Lung (tissue), 11 donors: ENCODE measurements at regions not wholly inside any gene's neighbourhood (a gene's known extent, or its start where the extent isn't known, plus 50 kb on each side); places are given as distances from the start of the nearest gene placed in this dataset.

Source experiments
- ATAC-seq: fragments of 200-7000 bp; cut with Tn5 transposase; one replicate; pipeline ENCODE4 v1.9.1; 2020; ENCODE audit warnings: moderate number of reproducible peaks; ENCODE audit not compliant: insufficient read depth, low FRiP score
- DNase-seq, 3 donors: peaks; one replicate each; pipeline ENCODE4 v3.0.0-alpha.2; 2013 to 2017
- H3K27ac ChIP-seq, 2 donors: one replicate each; pipeline ENCODE4 v1.5.1; 2013; ENCODE audit warnings: mild to moderate bottlenecking in 2 of 2, moderate library complexity in 2 of 2, control low read depth in 1 of 2, inconsistent platforms in 1 of 2, low read depth in 1 of 2, low read length in 1 of 2
- H3K27me3 ChIP-seq, 3 donors: one replicate each; pipeline ENCODE4 v1.5.1; 2013; ENCODE audit warnings: low read length in 2 of 3; ENCODE audit not compliant: control insufficient read depth in 3 of 3, insufficient read depth in 3 of 3
- H3K36me3 ChIP-seq, 4 donors: one replicate each; pipeline ENCODE4 v1.5.1; 2013; ENCODE audit warnings: low read length in 4 of 4, mild to moderate bottlenecking in 1 of 4, moderate library complexity in 1 of 4; ENCODE audit not compliant: control insufficient read depth in 4 of 4, insufficient read depth in 4 of 4
- H3K4me1 ChIP-seq, 5 donors: one replicate each; pipeline ENCODE4 v1.5.1; 2013; ENCODE audit warnings: low read length in 5 of 5, mild to moderate bottlenecking in 2 of 5, moderate library complexity in 1 of 5; ENCODE audit not compliant: control insufficient read depth in 5 of 5, insufficient read depth in 5 of 5
- H3K4me3 ChIP-seq: one replicate; pipeline ENCODE4 v1.5.1; 2013; ENCODE audit warnings: mild to moderate bottlenecking, control low read depth, moderate library complexity
- H3K9ac ChIP-seq, 2 donors: one replicate each; pipeline ENCODE4 v1.5.1; 2013; ENCODE audit warnings: low read length in 2 of 2, control low read depth in 1 of 2; ENCODE audit not compliant: insufficient read depth in 1 of 2
- H3K9me3 ChIP-seq, 4 donors: one replicate each; pipeline ENCODE4 v1.5.1; 2013; ENCODE audit warnings: low read length in 3 of 4, mild to moderate bottlenecking in 1 of 4, moderate library complexity in 1 of 4; ENCODE audit not compliant: control insufficient read depth in 4 of 4, insufficient read depth in 3 of 4
- WGBS, 2 donors: extraction: QIAGEN DNeasy Blood & Tissue Kit; methylation state at CpG; one replicate each; pipeline ENCODE4 v1.1.7; 2013; 5-methylcytosine and 5-hydroxymethylcytosine counted together
- TF ChIP-seq, protein P1 (sequence below): IDR thresholded peaks from 2 replicates; pipeline ENCODE4 v1.5.1; 2012; ENCODE audit warnings: mild to moderate bottlenecking; ENCODE audit errors: control extremely low read depth, extremely low read depth
- donor health status: control.
- donor health status: control.
- donor health status: Bipolar disorder and iron deficiency.
- donor health status: healthy.
- donor health status: DM: yes; HTN: yes; CAD: no.

DNA sequence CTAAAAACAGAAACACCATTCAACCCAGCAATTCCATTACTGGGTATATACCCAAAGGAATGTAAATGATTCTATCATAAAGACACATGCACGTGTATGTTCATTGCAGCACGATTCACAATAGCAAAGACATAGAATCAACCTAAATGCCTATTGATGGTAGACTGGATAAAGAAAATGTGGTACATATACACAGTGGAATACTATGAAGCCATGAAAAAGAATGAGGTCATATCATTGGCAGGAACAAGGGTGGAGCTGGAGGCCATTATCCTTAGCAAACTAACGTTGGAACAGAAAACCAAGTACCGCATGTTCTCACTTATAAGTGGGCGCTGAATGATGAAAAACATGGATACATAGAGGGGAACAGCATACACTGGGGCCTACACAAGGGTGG lies 77.2 kb upstream of the MYOCD start:
- Histone ChIP-seq H3K4me1 (no peaks in the 10 kb centered on the region), H3K27ac (no peak overlapping the region), H3K27me3 (peaks cover 0 to 3% (median 0%) of the 10 kb centered on the region in 3 donors), H3K9me3 (peaks cover 0 to 4% (median under 1%) of the 10 kb centered on the region in 4 donors), H3K9ac (no peak overlapping the region), H3K36me3 (no peaks in the 10 kb centered on the region), H3K4me3 (no peak overlapping the region)
- no peak for ATAC-seq
- WGBS, 2 donors, result 95 to 97% methylated on average over 5 of the region's 5 CpGs
- TF ChIP-seq, protein P1, sequence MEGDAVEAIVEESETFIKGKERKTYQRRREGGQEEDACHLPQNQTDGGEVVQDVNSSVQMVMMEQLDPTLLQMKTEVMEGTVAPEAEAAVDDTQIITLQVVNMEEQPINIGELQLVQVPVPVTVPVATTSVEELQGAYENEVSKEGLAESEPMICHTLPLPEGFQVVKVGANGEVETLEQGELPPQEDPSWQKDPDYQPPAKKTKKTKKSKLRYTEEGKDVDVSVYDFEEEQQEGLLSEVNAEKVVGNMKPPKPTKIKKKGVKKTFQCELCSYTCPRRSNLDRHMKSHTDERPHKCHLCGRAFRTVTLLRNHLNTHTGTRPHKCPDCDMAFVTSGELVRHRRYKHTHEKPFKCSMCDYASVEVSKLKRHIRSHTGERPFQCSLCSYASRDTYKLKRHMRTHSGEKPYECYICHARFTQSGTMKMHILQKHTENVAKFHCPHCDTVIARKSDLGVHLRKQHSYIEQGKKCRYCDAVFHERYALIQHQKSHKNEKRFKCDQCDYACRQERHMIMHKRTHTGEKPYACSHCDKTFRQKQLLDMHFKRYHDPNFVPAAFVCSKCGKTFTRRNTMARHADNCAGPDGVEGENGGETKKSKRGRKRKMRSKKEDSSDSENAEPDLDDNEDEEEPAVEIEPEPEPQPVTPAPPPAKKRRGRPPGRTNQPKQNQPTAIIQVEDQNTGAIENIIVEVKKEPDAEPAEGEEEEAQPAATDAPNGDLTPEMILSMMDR, result no peak
- no peak for DNase-seq

- Histone ChIP-seq H3K9ac (no peak overlapping the region), H3K4me3 (no peak overlapping the region), H3K27ac (no peak overlapping the region), H3K4me1 (no peaks in the 10 kb centered on the region), H3K27me3 (peaks cover 0 to 3% (median 0%) of the 10 kb centered on the region in 3 donors), H3K36me3 (no peaks in the 10 kb centered on the region), H3K9me3 (peaks cover 0 to 4% (median under 1%) of the 10 kb centered on the region in 4 donors)
- WGBS, 2 donors, result 86 to 90% methylated on average over 10 of the region's 10 CpGs
- DNase-seq (no peak), ATAC-seq (no peak)
- TF ChIP-seq, protein P1, result no peak
Observed at GRCh38 chr17:12590417-12590816, 75.3 kb upstream of the MYOCD start.

- no peak for ATAC-seq
- Histone ChIP-seq H3K4me3 (no peak overlapping the region), H3K9me3 (peaks cover 0 to 4% (median under 1%) of the 10 kb centered on the region in 4 donors), H3K4me1 (no peaks in the 10 kb centered on the region), H3K36me3 (no peaks in the 10 kb centered on the region), H3K9ac (no peak overlapping the region), H3K27ac (no peak overlapping the region), H3K27me3 (peaks cover 0 to 3% (median 0%) of the 10 kb centered on the region in 3 donors)
- TF ChIP-seq, protein P1, result no peak
- no peak for DNase-seq
- 53 to 63% methylated on average over 7 of the region's 7 CpGs for WGBS, 2 donors
Observed at GRCh38 chr17:12591021-12591735, 74.5 kb upstream of the MYOCD start.
